ENCODE measurements at regions not wholly inside any gene's neighbourhood (a gene's known extent, or its start where the extent isn't known, plus 50 kb on each side); places are given as distances from the start of the nearest gene placed in this dataset.

- Histone ChIP-seq H3K27me3 (ENCODE audit: insufficient read depth, poor library complexity, severe bottlenecking) (no peaks in the 10 kb centered on the region), H3K4me3 (ENCODE audit: severe bottlenecking) (no peak overlapping the region), H3K36me3 (ENCODE audit: low read depth) (no peaks in the 10 kb centered on the region), H3K27ac (ENCODE audit: poor library complexity, severe bottlenecking) (no peak overlapping the region), H3K9me3 (ENCODE audit: severe bottlenecking) (no peaks in the 10 kb centered on the region), H3K4me1 (ENCODE audit: insufficient read depth, poor library complexity, severe bottlenecking) (peaks cover 17% of the 10 kb centered on the region)
- DNase-seq (ENCODE audit: low spot score) (no peak), ATAC-seq (ENCODE audit: low read depth) (no peak)
- no peak for TF ChIP-seq CTCF (IDR thresholded peaks at IDR 0.05; ENCODE audit: poor library complexity, severe bottlenecking)
Measured at GRCh38 chr10:108051218-108051617, 886.7 kb upstream of the SORCS1 start.

GRCh38 chr10:108050626-108051025 lies 886.1 kb upstream of the SORCS1 start:
- no peaks in the 10 kb centered on the region for H3K27me3 ChIP-seq (ENCODE audit: insufficient read depth, poor library complexity, severe bottlenecking)
- ATAC-seq (ENCODE audit: low read depth): no peak

DNA sequence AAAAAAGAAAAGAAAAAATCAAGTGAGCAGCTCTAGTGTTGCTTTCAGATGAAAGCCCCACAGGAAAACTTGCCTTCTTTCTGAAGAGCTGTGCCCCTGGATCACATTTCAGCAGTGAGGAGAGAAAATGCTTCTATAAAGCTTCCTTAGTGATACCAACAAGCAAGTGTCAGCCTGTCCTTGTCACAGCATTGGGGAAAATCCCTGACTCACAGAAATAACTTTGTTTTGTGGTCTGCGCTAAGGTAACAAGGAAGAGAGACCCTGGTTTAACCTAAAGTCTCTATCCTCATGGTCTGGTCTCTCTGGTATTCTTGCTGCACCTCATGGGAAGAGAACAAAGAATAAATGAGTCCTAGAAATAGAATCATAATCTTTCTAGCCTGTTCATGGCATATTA lies 885.2 kb upstream of the SORCS1 start:
- ATAC-seq (ENCODE audit: low read depth): no peak
- Histone ChIP-seq H3K36me3 (ENCODE audit: low read depth) (no peaks in the 10 kb centered on the region), H3K9me3 (ENCODE audit: severe bottlenecking) (no peaks in the 10 kb centered on the region), H3K4me1 (ENCODE audit: insufficient read depth, poor library complexity, severe bottlenecking) (peaks cover 10% of the 10 kb centered on the region), H3K27me3 (ENCODE audit: insufficient read depth, poor library complexity, severe bottlenecking) (no peaks in the 10 kb centered on the region), H3K27ac (ENCODE audit: poor library complexity, severe bottlenecking) (no peak overlapping the region), H3K4me3 (ENCODE audit: severe bottlenecking) (no peak overlapping the region)
- DNase-seq (ENCODE audit: low spot score): no peak
- TF ChIP-seq CTCF (IDR thresholded peaks at IDR 0.05; ENCODE audit: poor library complexity, severe bottlenecking): no peak

More at GRCh38 chr10:108050626-108051025, 886.1 kb upstream of the SORCS1 start:
- H3K9me3 ChIP-seq (ENCODE audit: severe bottlenecking): no peaks in the 10 kb centered on the region
- no peak overlapping the region for H3K4me3 ChIP-seq (ENCODE audit: severe bottlenecking)
- H3K4me1 ChIP-seq (ENCODE audit: insufficient read depth, poor library complexity, severe bottlenecking): peaks cover 17% of the 10 kb centered on the region
- no peak for TF ChIP-seq CTCF (IDR thresholded peaks at IDR 0.05; ENCODE audit: poor library complexity, severe bottlenecking)
- H3K36me3 ChIP-seq (ENCODE audit: low read depth): no peaks in the 10 kb centered on the region
- no peak for DNase-seq (ENCODE audit: low spot score)
- no peak overlapping the region for H3K27ac ChIP-seq (ENCODE audit: poor library complexity, severe bottlenecking)

- Histone ChIP-seq H3K4me3 (ENCODE audit: severe bottlenecking) (no peak overlapping the region), H3K36me3 (ENCODE audit: low read depth) (no peaks in the 10 kb centered on the region), H3K27ac (ENCODE audit: poor library complexity, severe bottlenecking) (no peak overlapping the region), H3K27me3 (ENCODE audit: insufficient read depth, poor library complexity, severe bottlenecking) (no peaks in the 10 kb centered on the region), H3K9me3 (ENCODE audit: severe bottlenecking) (no peaks in the 10 kb centered on the region), H3K4me1 (ENCODE audit: insufficient read depth, poor library complexity, severe bottlenecking) (peaks cover 10% of the 10 kb centered on the region)
- no peak for ATAC-seq (ENCODE audit: low read depth)
- TF ChIP-seq CTCF (IDR thresholded peaks at IDR 0.05; ENCODE audit: poor library complexity, severe bottlenecking): no peak
- no peak for DNase-seq (ENCODE audit: low spot score)
Measured at GRCh38 chr10:108048898-108049297, 884.4 kb upstream of the SORCS1 start.

DNA sequence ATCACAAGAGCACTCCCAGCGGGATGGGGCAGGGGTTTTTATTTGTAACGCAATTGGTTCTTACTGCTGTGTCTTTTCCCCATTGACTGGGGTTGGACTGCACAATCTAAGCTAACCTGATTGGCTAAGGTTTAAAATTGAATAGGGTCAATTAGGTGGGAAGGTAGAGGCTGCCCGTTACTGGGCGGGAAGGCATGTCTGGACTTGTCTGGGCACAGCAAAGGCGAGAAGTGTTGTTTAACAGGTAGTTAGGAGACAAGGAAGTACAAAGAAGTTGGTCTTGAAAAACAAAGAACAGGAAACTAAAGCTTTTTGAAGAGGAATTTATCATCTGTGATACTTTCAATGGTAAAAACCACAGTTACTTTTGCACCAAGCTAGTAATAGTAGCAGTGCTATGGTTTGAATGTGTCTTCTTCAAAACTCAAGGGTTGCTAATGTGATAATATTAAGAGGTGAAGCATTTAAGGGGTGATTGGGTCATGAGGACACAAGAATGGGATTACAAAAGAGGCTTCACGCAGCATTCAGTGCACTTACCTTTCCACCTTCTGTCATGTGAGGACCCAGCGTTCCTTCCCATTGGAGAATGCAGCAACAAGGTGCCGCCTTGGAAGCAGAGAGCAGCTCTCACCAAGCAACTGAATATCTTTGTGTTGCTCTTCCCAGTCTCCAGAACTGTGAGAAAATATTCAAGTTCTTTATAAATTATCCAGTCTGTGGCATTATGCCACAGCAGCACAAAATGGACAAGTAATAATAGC lies 875.5 kb upstream of the SORCS1 start:
- Histone ChIP-seq H3K4me3 (ENCODE audit: severe bottlenecking) (no peak overlapping the region), H3K27ac (ENCODE audit: poor library complexity, severe bottlenecking) (no peak overlapping the region), H3K27me3 (ENCODE audit: insufficient read depth, poor library complexity, severe bottlenecking) (no peaks in the 10 kb centered on the region), H3K4me1 (ENCODE audit: insufficient read depth, poor library complexity, severe bottlenecking) (peaks cover 4% of the 10 kb centered on the region), H3K36me3 (ENCODE audit: low read depth) (no peaks in the 10 kb centered on the region), H3K9me3 (ENCODE audit: severe bottlenecking) (no peaks in the 10 kb centered on the region)
- no peak for DNase-seq (ENCODE audit: low spot score)
- no peak; the same call in 2 of the 3 replicates for ATAC-seq (ENCODE audit: low read depth)
- no peak for TF ChIP-seq CTCF (IDR thresholded peaks at IDR 0.05; ENCODE audit: poor library complexity, severe bottlenecking)
